ENCODE measurements at regions not wholly inside any gene's neighbourhood (a gene's known extent, or its start where the extent isn't known, plus 50 kb on each side); places are given as distances from the start of the nearest gene placed in this dataset.

GRCh38 chr1:58862728-58863385 lies 79.0 kb upstream of the JUN start:
- no peaks in the 10 kb centered on the region for H3K9me3 ChIP-seq (ENCODE audit: control insufficient read depth, insufficient read depth, low read length)
- DNase-seq (ENCODE audit: low read depth, low spot score), result no peak
- TF ChIP-seq, protein P1, sequence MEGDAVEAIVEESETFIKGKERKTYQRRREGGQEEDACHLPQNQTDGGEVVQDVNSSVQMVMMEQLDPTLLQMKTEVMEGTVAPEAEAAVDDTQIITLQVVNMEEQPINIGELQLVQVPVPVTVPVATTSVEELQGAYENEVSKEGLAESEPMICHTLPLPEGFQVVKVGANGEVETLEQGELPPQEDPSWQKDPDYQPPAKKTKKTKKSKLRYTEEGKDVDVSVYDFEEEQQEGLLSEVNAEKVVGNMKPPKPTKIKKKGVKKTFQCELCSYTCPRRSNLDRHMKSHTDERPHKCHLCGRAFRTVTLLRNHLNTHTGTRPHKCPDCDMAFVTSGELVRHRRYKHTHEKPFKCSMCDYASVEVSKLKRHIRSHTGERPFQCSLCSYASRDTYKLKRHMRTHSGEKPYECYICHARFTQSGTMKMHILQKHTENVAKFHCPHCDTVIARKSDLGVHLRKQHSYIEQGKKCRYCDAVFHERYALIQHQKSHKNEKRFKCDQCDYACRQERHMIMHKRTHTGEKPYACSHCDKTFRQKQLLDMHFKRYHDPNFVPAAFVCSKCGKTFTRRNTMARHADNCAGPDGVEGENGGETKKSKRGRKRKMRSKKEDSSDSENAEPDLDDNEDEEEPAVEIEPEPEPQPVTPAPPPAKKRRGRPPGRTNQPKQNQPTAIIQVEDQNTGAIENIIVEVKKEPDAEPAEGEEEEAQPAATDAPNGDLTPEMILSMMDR (IDR thresholded peaks at IDR 0.05; ENCODE audit: low read depth, low read length), result no peak
- no peak overlapping the region for H3K4me3 ChIP-seq (ENCODE audit: low read depth, low read length)
- no peaks in the 10 kb centered on the region for H3K27me3 ChIP-seq (ENCODE audit: control insufficient read depth, insufficient read depth, low read length)
- CTCF ChIA-PET, result no interaction called here
- H3K27ac ChIP-seq (ENCODE audit: low read depth, low read length), result no peak overlapping the region
- POLR2A ChIA-PET, result no interaction called here

GRCh38 chr1:58864654-58865053 lies 80.8 kb upstream of the JUN start:
- CTCF ChIA-PET, result no interaction called here
- POLR2A ChIA-PET, result no interaction called here
- TF ChIP-seq, protein P1 (IDR thresholded peaks at IDR 0.05; ENCODE audit: low read depth, low read length), result no peak
- Histone ChIP-seq H3K27ac (ENCODE audit: low read depth, low read length) (no peak overlapping the region), H3K27me3 (ENCODE audit: control insufficient read depth, insufficient read depth, low read length) (no peaks in the 10 kb centered on the region), H3K4me3 (ENCODE audit: low read depth, low read length) (no peak overlapping the region), H3K9me3 (ENCODE audit: control insufficient read depth, insufficient read depth, low read length) (no peaks in the 10 kb centered on the region)
- DNase-seq (ENCODE audit: low read depth, low spot score), result no peak

GRCh38 chr1:58866578-58866977 lies 82.7 kb upstream of the JUN start:
- CTCF ChIA-PET, result no interaction called here
- DNase-seq (ENCODE audit: low read depth, low spot score), result no peak
- POLR2A ChIA-PET, result no interaction called here
- Histone ChIP-seq H3K4me3 (ENCODE audit: low read depth, low read length) (no peak overlapping the region), H3K27me3 (ENCODE audit: control insufficient read depth, insufficient read depth, low read length) (no peaks in the 10 kb centered on the region), H3K9me3 (ENCODE audit: control insufficient read depth, insufficient read depth, low read length) (no peaks in the 10 kb centered on the region), H3K27ac (ENCODE audit: low read depth, low read length) (no peak overlapping the region)
- TF ChIP-seq, protein P1 (IDR thresholded peaks at IDR 0.05; ENCODE audit: low read depth, low read length), result no peak

GRCh38 chr1:58869638-58870297 lies 85.9 kb upstream of the JUN start:
- ChIA-PET CTCF (no interaction called here), POLR2A (no interaction called here)
- DNase-seq (ENCODE audit: low read depth, low spot score), result no peak
- TF ChIP-seq, protein P1 (IDR thresholded peaks at IDR 0.05; ENCODE audit: low read depth, low read length), result no peak
- Histone ChIP-seq H3K9me3 (ENCODE audit: control insufficient read depth, insufficient read depth, low read length) (no peaks in the 10 kb centered on the region), H3K27ac (ENCODE audit: low read depth, low read length) (no peak overlapping the region), H3K27me3 (ENCODE audit: control insufficient read depth, insufficient read depth, low read length) (no peaks in the 10 kb centered on the region), H3K4me3 (ENCODE audit: low read depth, low read length) (no peak overlapping the region)

DNA sequence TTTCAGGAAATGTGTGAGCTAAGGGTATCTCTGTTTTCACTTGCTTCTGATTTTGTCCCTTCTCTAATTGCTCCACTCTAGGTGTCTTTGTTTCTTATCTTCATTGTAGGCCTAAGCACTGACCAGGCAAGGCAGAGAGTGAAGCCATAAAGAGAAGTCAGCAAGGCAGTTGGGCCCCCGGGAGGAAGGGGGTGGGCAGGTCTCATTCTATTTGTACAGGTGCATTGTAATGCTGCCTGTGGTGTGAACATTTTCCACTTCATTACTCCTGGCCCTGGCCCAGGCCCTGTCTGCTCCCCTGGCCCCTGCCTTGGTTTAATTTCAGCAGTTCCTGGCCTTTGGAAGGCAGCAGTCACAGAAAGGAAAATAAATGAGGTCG lies 86.4 kb upstream of the JUN start:
- DNase-seq (ENCODE audit: low read depth, low spot score), result no peak
- CTCF ChIA-PET, result no interaction called here
- TF ChIP-seq, protein P1 (IDR thresholded peaks at IDR 0.05; ENCODE audit: low read depth, low read length), result no peak
- Histone ChIP-seq H3K9me3 (ENCODE audit: control insufficient read depth, insufficient read depth, low read length) (no peaks in the 10 kb centered on the region), H3K27me3 (ENCODE audit: control insufficient read depth, insufficient read depth, low read length) (no peaks in the 10 kb centered on the region), H3K4me3 (ENCODE audit: low read depth, low read length) (no peak overlapping the region), H3K27ac (ENCODE audit: low read depth, low read length) (no peak overlapping the region)
- POLR2A ChIA-PET, result no interaction called here

Data from AG04450 (cell line).